Smooth muscle cell (in vitro differentiated cells): ENCODE measurements at regions not wholly inside any gene's neighbourhood (a gene's known extent, or its start where the extent isn't known, plus 50 kb on each side); places are given as distances from the start of the nearest gene placed in this dataset.

Experiments used
- DNase-seq: peaks from one replicate; lab custom pipeline; 2025; ENCODE audit not compliant: unreplicated experiment; lab: John Stamatoyannopoulos, UW
- H2AFZ ChIP-seq: fragments of 200-600 bp; sonication (generic); 2 replicates; pipeline ENCODE4 v1.6.0; 2016; ENCODE audit warnings: antibody characterized with exemption, low read depth, mild to moderate bottlenecking
- H3F3A ChIP-seq: fragments of 200-600 bp; sonication (generic); 2 replicates; pipeline ENCODE4 v1.6.0; 2017; ENCODE audit warnings: antibody characterized with exemption, low read depth
- H3K27ac ChIP-seq: fragments of 200-600 bp; sonication (generic); 2 replicates; pipeline ENCODE4 v1.5.1; 2016; ENCODE audit warnings: low read depth, mild to moderate bottlenecking
- H3K27me3 ChIP-seq: fragments of 200-600 bp; sonication (generic); 2 replicates; pipeline ENCODE4 v1.6.1; 2016; ENCODE audit warnings: low read depth, mild to moderate bottlenecking
- H3K36me3 ChIP-seq: fragments of 200-600 bp; sonication (generic); 2 replicates; pipeline ENCODE4 v1.5.1; 2016; ENCODE audit warnings: low read depth
- H3K4me1 ChIP-seq: fragments of 200-600 bp; sonication (generic); 2 replicates; pipeline ENCODE4 v1.5.1; 2016; ENCODE audit warnings: low read depth
- H3K4me2 ChIP-seq: fragments of 200-600 bp; sonication (generic); 2 replicates; pipeline ENCODE4 v1.6.0; 2016; ENCODE audit warnings: mild to moderate bottlenecking
- H3K4me3 ChIP-seq: fragments of 200-600 bp; sonication (generic); 2 replicates; pipeline ENCODE4 v1.5.1; 2016; ENCODE audit warnings: mild to moderate bottlenecking
- H3K79me2 ChIP-seq: fragments of 200-600 bp; sonication (generic); 2 replicates; pipeline ENCODE4 v1.6.0; 2016; ENCODE audit warnings: low read depth, mild to moderate bottlenecking
- H3K9ac ChIP-seq: fragments of 200-600 bp; sonication (generic); 2 replicates; pipeline ENCODE4 v1.6.0; 2016; ENCODE audit warnings: low read depth
- H3K9me3 ChIP-seq: fragments of 200-600 bp; sonication (generic); replicated peaks from 2 replicates; pipeline ENCODE4 v1.5.1; 2016; ENCODE audit warnings: low read depth
- H4K20me1 ChIP-seq: fragments of 200-600 bp; sonication (generic); 2 replicates; pipeline ENCODE4 v1.6.0; 2016; ENCODE audit warnings: low read depth
- WGBS: methylation state at CpG from one replicate; pipeline ENCODE4 v1.1.7; 2016; ENCODE audit warnings: low lambda C conversion rate; 5-methylcytosine and 5-hydroxymethylcytosine counted together
- TF ChIP-seq, protein P1 (sequence below): fragments of 200-600 bp; sonication (generic); IDR thresholded peaks from 2 replicates; pipeline ENCODE4 v1.5.1; 2017; ENCODE audit warnings: borderline replicate concordance, mild to moderate bottlenecking, antibody characterized with exemption; ENCODE audit not compliant: insufficient read depth, poor library complexity, severe bottlenecking

DNA sequence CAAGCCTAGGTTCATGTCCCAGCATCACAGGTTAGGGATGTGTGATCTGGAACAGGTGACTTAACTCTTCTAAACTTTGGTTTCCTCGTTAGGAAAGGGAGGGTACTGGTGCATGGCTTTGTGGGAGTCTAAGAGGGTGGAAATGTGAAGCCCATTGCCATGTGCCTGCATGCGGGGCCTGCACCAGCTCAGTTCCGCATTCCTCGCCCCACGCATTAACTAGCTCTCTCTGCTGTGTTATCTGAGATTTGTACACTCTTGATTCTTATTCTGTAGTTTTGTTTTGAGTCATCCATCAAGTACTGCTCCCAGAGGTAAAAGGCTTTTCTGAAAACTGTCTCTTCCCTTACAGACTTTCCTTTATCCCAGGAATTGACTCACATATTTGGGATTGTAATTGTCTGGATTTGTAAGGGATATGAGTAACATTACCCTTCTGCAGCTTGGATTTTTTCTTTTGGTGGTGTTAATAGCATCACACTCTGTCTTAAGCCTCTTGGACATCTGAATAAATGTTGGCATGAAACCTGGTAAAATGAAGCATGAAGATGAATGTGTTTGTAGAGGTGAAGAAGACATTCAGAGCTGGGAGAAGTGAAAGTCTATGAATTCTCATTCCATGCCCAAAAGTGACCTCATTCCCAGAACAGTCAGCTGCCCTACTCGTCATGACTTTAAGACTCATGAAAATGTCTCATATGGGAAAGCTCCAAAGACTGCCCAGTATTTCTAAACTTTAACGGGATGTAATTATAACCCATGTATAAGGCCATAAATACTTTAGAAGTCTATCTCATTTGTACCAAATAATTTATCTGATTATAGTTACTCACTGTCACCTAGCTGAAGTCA, 357.3 kb downstream of the FOXA2 start:
- 63% methylated on average over 7 of the region's 7 CpGs for WGBS
- no peak for DNase-seq
- Histone ChIP-seq H3K9ac (no peak overlapping the region), H3K27ac (no peak overlapping the region), H3K4me3 (no peak overlapping the region), H3K4me2 (no peak overlapping the region), H3K36me3 (no peaks in the 10 kb centered on the region), H3K4me1 (no peaks in the 10 kb centered on the region), H3K79me2 (no peaks in the 10 kb centered on the region), H3F3A (no peaks in the 10 kb centered on the region), H2AFZ (no peak overlapping the region), H3K27me3 (no peaks in the 10 kb centered on the region), H3K9me3 (no peaks in the 10 kb centered on the region), H4K20me1 (no peaks in the 10 kb centered on the region)
- TF ChIP-seq, protein P1, sequence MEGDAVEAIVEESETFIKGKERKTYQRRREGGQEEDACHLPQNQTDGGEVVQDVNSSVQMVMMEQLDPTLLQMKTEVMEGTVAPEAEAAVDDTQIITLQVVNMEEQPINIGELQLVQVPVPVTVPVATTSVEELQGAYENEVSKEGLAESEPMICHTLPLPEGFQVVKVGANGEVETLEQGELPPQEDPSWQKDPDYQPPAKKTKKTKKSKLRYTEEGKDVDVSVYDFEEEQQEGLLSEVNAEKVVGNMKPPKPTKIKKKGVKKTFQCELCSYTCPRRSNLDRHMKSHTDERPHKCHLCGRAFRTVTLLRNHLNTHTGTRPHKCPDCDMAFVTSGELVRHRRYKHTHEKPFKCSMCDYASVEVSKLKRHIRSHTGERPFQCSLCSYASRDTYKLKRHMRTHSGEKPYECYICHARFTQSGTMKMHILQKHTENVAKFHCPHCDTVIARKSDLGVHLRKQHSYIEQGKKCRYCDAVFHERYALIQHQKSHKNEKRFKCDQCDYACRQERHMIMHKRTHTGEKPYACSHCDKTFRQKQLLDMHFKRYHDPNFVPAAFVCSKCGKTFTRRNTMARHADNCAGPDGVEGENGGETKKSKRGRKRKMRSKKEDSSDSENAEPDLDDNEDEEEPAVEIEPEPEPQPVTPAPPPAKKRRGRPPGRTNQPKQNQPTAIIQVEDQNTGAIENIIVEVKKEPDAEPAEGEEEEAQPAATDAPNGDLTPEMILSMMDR, result no peak

DNA sequence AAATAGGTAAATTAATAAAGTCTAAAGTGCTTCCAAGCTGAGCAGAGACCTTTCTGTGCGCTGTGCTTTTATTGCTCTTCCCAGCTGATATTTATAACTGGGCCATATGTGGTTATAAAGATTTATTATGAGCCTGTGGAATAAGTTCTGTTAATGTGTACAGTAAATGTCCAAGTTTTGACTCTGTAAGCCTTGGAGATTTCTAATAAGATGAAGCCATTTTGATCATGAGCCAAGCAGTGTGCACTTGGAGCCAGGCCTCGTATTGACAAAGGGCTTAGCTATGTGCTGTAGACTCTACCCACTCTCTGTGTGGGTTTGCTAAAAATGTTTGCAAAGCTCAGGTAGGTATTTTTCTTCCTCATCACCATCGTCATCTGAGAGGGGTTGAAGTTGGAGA, 361.1 kb downstream of the FOXA2 start:
- H3F3A ChIP-seq, result no peaks in the 10 kb centered on the region
- H3K27me3 ChIP-seq, result no peaks in the 10 kb centered on the region
- TF ChIP-seq, protein P1, result no peak
- no peak overlapping the region for H3K9ac ChIP-seq
- no peaks in the 10 kb centered on the region for H3K4me1 ChIP-seq
- H3K9me3 ChIP-seq, result no peaks in the 10 kb centered on the region
- no peaks in the 10 kb centered on the region for H3K36me3 ChIP-seq
- 83% methylated on average over 3 of the region's 3 CpGs for WGBS
- H2AFZ ChIP-seq, result no peak overlapping the region
- no peaks in the 10 kb centered on the region for H3K79me2 ChIP-seq
- no peak for DNase-seq
- no peak overlapping the region for H3K27ac ChIP-seq
- no peak overlapping the region for H3K4me3 ChIP-seq
- H4K20me1 ChIP-seq, result no peaks in the 10 kb centered on the region
- no peak overlapping the region for H3K4me2 ChIP-seq

DNA sequence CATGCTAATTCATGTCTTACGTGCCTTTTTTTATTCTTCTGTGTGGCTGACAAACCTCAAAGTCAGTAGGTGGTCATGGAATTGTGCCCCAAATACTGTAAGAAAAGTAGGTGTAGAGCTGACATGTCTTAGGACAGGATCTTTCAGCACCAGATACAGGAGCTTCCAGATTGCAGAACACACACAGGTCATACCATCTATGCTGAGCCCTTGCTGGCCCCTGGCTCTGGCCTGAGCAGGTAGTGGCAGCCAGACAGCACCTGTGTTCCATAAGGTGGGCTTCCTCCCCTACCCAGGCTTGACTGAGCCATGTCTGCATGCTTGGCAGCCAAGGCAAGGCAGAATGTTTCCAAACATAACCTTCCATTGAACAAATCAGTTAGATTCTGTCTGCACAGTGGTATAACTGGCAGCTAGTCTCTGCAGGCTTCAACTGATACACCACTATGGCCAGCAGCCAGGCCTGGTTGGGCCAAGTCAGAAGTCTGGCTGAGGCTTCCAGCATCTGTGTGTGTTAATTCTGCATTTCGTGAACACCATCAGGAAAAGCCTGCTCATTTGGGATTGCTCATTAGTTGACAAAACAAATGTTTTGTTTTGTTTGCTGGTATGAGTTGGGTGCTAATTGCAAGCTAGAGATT, 366.5 kb downstream of the FOXA2 start:
- Histone ChIP-seq H3K9me3 (no peaks in the 10 kb centered on the region), H3K4me3 (no peak overlapping the region), H3K4me2 (no peak overlapping the region), H3F3A (no peaks in the 10 kb centered on the region), H3K9ac (no peak overlapping the region), H2AFZ (no peak overlapping the region), H3K27ac (no peak overlapping the region), H3K79me2 (no peaks in the 10 kb centered on the region), H3K4me1 (no peaks in the 10 kb centered on the region), H4K20me1 (no peaks in the 10 kb centered on the region), H3K36me3 (no peaks in the 10 kb centered on the region), H3K27me3 (no peaks in the 10 kb centered on the region)
- 92% methylated on average over 2 of the region's 2 CpGs for WGBS
- TF ChIP-seq, protein P1, result no peak
- no peak for DNase-seq
